Kidney tubule cell (primary cell): ENCODE measurements at regions not wholly inside any gene's neighbourhood (a gene's known extent, or its start where the extent isn't known, plus 50 kb on each side); places are given as distances from the start of the nearest gene placed in this dataset.

Source experiments
- DNase-seq: peaks from one replicate; pipeline ENCODE4 v3.0.0-alpha.2; 2018; ENCODE audit warnings: low spot score

GRCh38 chr7:18081617-18082016, 54.0 kb upstream of the PRPS1L1 start:
- no peak for DNase-seq

GRCh38 chr7:18082169-18082568, 54.5 kb upstream of the PRPS1L1 start:
- no peak for DNase-seq

GRCh38 chr7:18086165-18087025, 58.7 kb upstream of the PRPS1L1 start:
- DNase-seq, result peak; percentile 22

GRCh38 chr7:18087026-18087686, 59.5 kb upstream of the PRPS1L1 start:
- no peak for DNase-seq

GRCh38 chr7:18087687-18088078, 60.0 kb upstream of the PRPS1L1 start:
- DNase-seq, result no peak

GRCh38 chr7:18096087-18096486, 68.4 kb upstream of the PRPS1L1 start:
- DNase-seq, result no peak

GRCh38 chr7:18102576-18102975, 74.9 kb upstream of the PRPS1L1 start:
- no peak for DNase-seq

GRCh38 chr7:18103436-18104218, 76.0 kb upstream of the PRPS1L1 start:
- no peak for DNase-seq

- DNase-seq, result peak; percentile 13
These were observed 82.1 kb upstream of the PRPS1L1 start for GRCh38 chr7:18109762-18110161.

GRCh38 chr7:18116661-18117060, 89.0 kb upstream of the PRPS1L1 start:
- no peak for DNase-seq

- DNase-seq, result peak; percentile 34
These were observed 89.8 kb upstream of the PRPS1L1 start for GRCh38 chr7:18117482-18117881.

- DNase-seq, result peak; percentile 20
These were observed 92.3 kb upstream of the PRPS1L1 start for GRCh38 chr7:18119985-18120384.

- DNase-seq, result peak; percentile 12
These were observed 96.0 kb upstream of the PRPS1L1 start for GRCh38 chr7:18123508-18124239.

- peak; percentile 19 for DNase-seq
These were observed 97.8 kb upstream of the PRPS1L1 start for GRCh38 chr7:18125476-18125875.

GRCh38 chr7:18126281-18126680, 98.6 kb upstream of the PRPS1L1 start:
- DNase-seq, result peak; percentile 2

- no peak for DNase-seq
These were observed 101.2 kb upstream of the PRPS1L1 start for GRCh38 chr7:18128846-18129245.

- DNase-seq, result no peak
These were observed 105.2 kb upstream of the PRPS1L1 start for GRCh38 chr7:18132811-18133210.

GRCh38 chr7:18133921-18134320, 106.3 kb upstream of the PRPS1L1 start:
- DNase-seq, result no peak

- DNase-seq, result no peak
These were observed 113.3 kb upstream of the PRPS1L1 start for GRCh38 chr7:18140943-18141342.

- DNase-seq, result no peak
These were observed 116.5 kb upstream of the PRPS1L1 start for GRCh38 chr7:18144166-18144565.

GRCh38 chr7:18145160-18145559, 117.5 kb upstream of the PRPS1L1 start:
- DNase-seq, result no peak

- DNase-seq, result no peak
These were observed 123.8 kb upstream of the PRPS1L1 start for GRCh38 chr7:18151422-18151821.
